ENCODE measurements at regions not wholly inside any gene's neighbourhood (a gene's known extent, or its start where the extent isn't known, plus 50 kb on each side); places are given as distances from the start of the nearest gene placed in this dataset.

GRCh38 chr18:24930478-24930877 lies 421.5 kb downstream of the ZNF521 start:
- Histone ChIP-seq H2BK15ac (ENCODE audit: low read depth, low read length) (no peak overlapping the region), H3K9ac (ENCODE audit: low read depth, low read length) (no peak overlapping the region), H2AK5ac (ENCODE audit: low read depth, low read length) (no peak overlapping the region), H3K36me3 (ENCODE audit: control insufficient read depth, insufficient read depth, low read length) (no peaks in the 10 kb centered on the region), H3K56ac (ENCODE audit: extremely low read depth, insufficient read depth, low read length) (no peak overlapping the region), H3K4ac (ENCODE audit: low read depth, low read length) (no peak overlapping the region), H3K4me1 (ENCODE audit: control insufficient read depth, insufficient read depth, low read length) (no peaks in the 10 kb centered on the region), H2BK20ac (ENCODE audit: low read depth, low read length) (no peak overlapping the region), H3K9me1 (ENCODE audit: insufficient read depth, low read length) (peaks cover 5% of the 10 kb centered on the region; the same call in 1 of the 2 replicates), H2AFZ (replicated peaks; ENCODE audit: low read length, poor library complexity) (no peak overlapping the region), H4K5ac (ENCODE audit: low read depth, low read length) (no peak overlapping the region), H4K8ac (ENCODE audit: low read depth in 2 of 2, low read length in 2 of 2) (no peak overlapping the region), H2BK120ac (ENCODE audit: low read depth, low read length) (no peak overlapping the region), H3K9me3 (ENCODE audit: control insufficient read depth, insufficient read depth, low read length) (no peaks in the 10 kb centered on the region), H3K4me2 (ENCODE audit: low read depth, low read length) (no peak overlapping the region), H3K23ac (ENCODE audit: low read depth, low read length) (no peak overlapping the region), H3K79me1 (ENCODE audit: low read depth in 1 of 2, low read length in 2 of 2) (no peaks in the 10 kb centered on the region), H3K4me3 (ENCODE audit: insufficient read depth, low read depth, low read length) (no peak overlapping the region), H3K18ac (ENCODE audit: low read depth, low read length) (no peak overlapping the region), H3K14ac (replicated peaks; ENCODE audit: low read depth, low read length) (no peak overlapping the region), H3K27me3 (ENCODE audit: control insufficient read depth, insufficient read depth, low read length) (peaks cover 17% of the 10 kb centered on the region), H4K20me1 (ENCODE audit: insufficient read depth, low read length) (no peaks in the 10 kb centered on the region), H3K27ac (ENCODE audit: insufficient read depth, low read length) (no peak overlapping the region), H2BK5ac (ENCODE audit: low read depth, low read length, poor library complexity, severe bottlenecking) (no peak overlapping the region), H2AK9ac (replicated peaks; ENCODE audit: low read depth, low read length, poor library complexity) (no peak overlapping the region), H4K91ac (ENCODE audit: insufficient read depth, low read depth, low read length) (no peak overlapping the region)
- WGBS, 2 experiments (ENCODE audit: extremely low coverage in 2 of 2, insufficient read length in 1 of 2) = no CpG with 5 or more reads among the region's 2 CpGs
- POLR2A ChIA-PET (ENCODE audit: unreplicated experiment) = no interaction called here
- BruUV-seq (replicated peaks) = no TSS peak
- intact Hi-C loops (cut with micrococcal nuclease) (no loop called here), in situ Hi-C loops (cut with MboI; ENCODE audit: low sequenced_read_pairs) (no loop called here), dilution Hi-C loops (cut with HindIII; ENCODE audit: low sequenced_read_pairs, unreplicated experiment) (no loop called here)
- ATAC-seq (ENCODE audit: low read depth) (no peak), DNase-seq (no peak)
- no peak for TF ChIP-seq RAD21 (IDR thresholded peaks at IDR 0.05; ENCODE audit: low read length)
- no peak for TF ChIP-seq CHD1 (IDR thresholded peaks at IDR 0.05; ENCODE audit: low read depth, low read length)
- no peak for TF ChIP-seq MAFK (IDR thresholded peaks at IDR 0.05; ENCODE audit: low read depth, low read length)
- no peak for TF ChIP-seq RFX5 (IDR thresholded peaks at IDR 0.05; ENCODE audit: low read depth, low read length)
- CTCF ChIA-PET = no interaction called here
